H1 (cell line): ENCODE measurements at regions not wholly inside any gene's neighbourhood (a gene's known extent, or its start where the extent isn't known, plus 50 kb on each side); places are given as distances from the start of the nearest gene placed in this dataset.

ENCODE experiments used
- CTCF ChIA-PET: fragments of 300-600 bp; sonication (Branson Sonifier 250); formaldehyde crosslinking; loops from one replicate; lab custom pipeline; 2021; ENCODE audit not compliant: partially characterized antibody; lab: Charles Lee
- POLR2A ChIA-PET: fragments of 300-600 bp; sonication (Branson Sonifier 250); formaldehyde crosslinking; loops from one replicate; lab custom pipeline; 2021; ENCODE audit warnings: inconsistent platforms; ENCODE audit not compliant: partially characterized antibody; lab: Charles Lee
- DNase-seq, 2 experiments: peaks; one replicate each; pipeline versions ENCODE4 v3.0.0 to v3.0.0-alpha.2; 2010 to 2022; ENCODE audit warnings: low spot score in 2 of 2, low read depth in 1 of 2, mixed read lengths in 1 of 2
- FAIRE-seq: peaks from 2 replicates; lab custom pipeline; 2011; peaks lifted over from hg19 to GRCh38; lab: Jason Lieb, UNC
- H2AFZ ChIP-seq: 2 replicates; pipeline ENCODE4 v1.8.1; 2012; ENCODE audit warnings: low read length, inconsistent platforms
- H2AK5ac ChIP-seq: 2 replicates; pipeline ENCODE4 v1.6.1; 2013; ENCODE audit warnings: low read depth, low read length
- H2BK120ac ChIP-seq: replicated peaks from 2 replicates; pipeline ENCODE3; 2013; ENCODE audit warnings: low read depth, low read length, inconsistent platforms
- H2BK12ac ChIP-seq: 2 replicates; pipeline ENCODE4 v1.6.1; 2013; ENCODE audit warnings: low read depth, low read length
- H2BK15ac ChIP-seq: 2 replicates; pipeline ENCODE4 v1.6.1; 2013; ENCODE audit warnings: low read length
- H2BK20ac ChIP-seq: 2 replicates; pipeline ENCODE4 v1.6.1; 2013; ENCODE audit warnings: low read length
- H2BK5ac ChIP-seq: 2 replicates; pipeline ENCODE4 v1.6.1; 2013; ENCODE audit warnings: low read depth, low read length
- H3K14ac ChIP-seq: 2 replicates; pipeline ENCODE4 v1.6.1; 2013; ENCODE audit warnings: inconsistent platforms; ENCODE audit not compliant: insufficient read length
- H3K18ac ChIP-seq: 2 replicates; pipeline ENCODE4 v1.6.1; 2013; ENCODE audit warnings: low read length; ENCODE audit errors: extremely low read depth
- H3K23ac ChIP-seq: 2 replicates; pipeline ENCODE4 v1.6.1; 2013; ENCODE audit warnings: inconsistent platforms; ENCODE audit not compliant: insufficient read length
- H3K23me2 ChIP-seq: 2 replicates; pipeline ENCODE4 v1.6.1; 2013; ENCODE audit warnings: low read depth, low read length
- H3K27ac ChIP-seq: 2 replicates; pipeline ENCODE4 v1.6.1; 2011; ENCODE audit warnings: low read depth, low read length, inconsistent platforms
- H3K27me3 ChIP-seq, 4 experiments: replicated peaks in 1 of 4; 1 replicate in 1 of 4; 2 replicates in 3 of 4; pipeline versions ENCODE4 v1.6.1 to v1.8.1; 2011 to 2013; ENCODE audit warnings: low read length in 3 of 4, mild to moderate bottlenecking in 3 of 4, inconsistent platforms in 2 of 4, mixed read lengths in 2 of 4, moderate library complexity in 1 of 4; ENCODE audit not compliant: control insufficient read depth in 3 of 4, insufficient read depth in 3 of 4; ENCODE audit errors: extremely low read depth in 1 of 4
- H3K36me3 ChIP-seq, 4 experiments: 2 replicates each; pipeline versions ENCODE4 v1.6.1 to v1.8.1; 2011 to 2013; ENCODE audit warnings: mild to moderate bottlenecking in 4 of 4, low read length in 3 of 4, moderate library complexity in 2 of 4, control low read depth in 1 of 4, inconsistent platforms in 1 of 4; ENCODE audit not compliant: insufficient read depth in 4 of 4, control insufficient read depth in 2 of 4
- H3K4ac ChIP-seq: replicated peaks from 2 replicates; pipeline ENCODE3; 2013; ENCODE audit warnings: low read length, low read depth, mixed read lengths, inconsistent platforms; ENCODE audit not compliant: insufficient read length
- H3K4me1 ChIP-seq, 4 experiments: replicated peaks in 1 of 4; 1 replicate in 1 of 4; 2 replicates in 3 of 4; pipeline versions ENCODE4 v1.6.1 to v1.8.1; 2011 to 2013; ENCODE audit warnings: low read length in 3 of 4, inconsistent platforms in 2 of 4, mixed read lengths in 1 of 4; ENCODE audit not compliant: insufficient read depth in 4 of 4, control insufficient read depth in 3 of 4
- H3K4me2 ChIP-seq, 2 experiments: 2 replicates each; pipeline versions ENCODE4 v1.6.1 to v1.8.1; 2011 to 2013; ENCODE audit warnings: low read depth in 2 of 2, low read length in 2 of 2, control low read depth in 1 of 2, inconsistent platforms in 1 of 2, mild to moderate bottlenecking in 1 of 2; ENCODE audit not compliant: insufficient read depth in 1 of 2
- H3K4me3 ChIP-seq, 4 experiments: fragments of 200-600, 300-600 bp in 1 of 4; sonication (generic), shearing (Covaris generic), sonication (Bioruptor Twin) in 1 of 4; 2 replicates each; pipeline versions ENCODE4 v1.5.1 to v1.8.1; 2011 to 2016; ENCODE audit warnings: low read length in 4 of 4, low read depth in 3 of 4, control low read depth in 2 of 4, inconsistent platforms in 2 of 4, mild to moderate bottlenecking in 2 of 4, mixed read lengths in 1 of 4, moderate library complexity in 1 of 4; ENCODE audit not compliant: insufficient read depth in 2 of 4; ENCODE audit errors: extremely low read depth in 1 of 4
- H3K56ac ChIP-seq: replicated peaks from 2 replicates; pipeline ENCODE3; 2013; ENCODE audit warnings: low read depth, mild to moderate bottlenecking, mixed read lengths, low read length, inconsistent platforms; ENCODE audit not compliant: insufficient read length
- H3K79me1 ChIP-seq: 2 replicates; pipeline ENCODE4 v1.6.1; 2013; ENCODE audit warnings: low read depth, low read length, control low read depth
- H3K79me2 ChIP-seq, 2 experiments: 2 replicates each; pipeline versions ENCODE4 v1.6.1 to v1.8.1; 2012 to 2013; ENCODE audit warnings: low read length in 2 of 2, mild to moderate bottlenecking in 2 of 2, inconsistent platforms in 1 of 2; ENCODE audit not compliant: insufficient read depth in 2 of 2, control insufficient read depth in 1 of 2
- H3K9ac ChIP-seq, 4 experiments: replicated peaks in 1 of 4; 1 replicate in 1 of 4; 2 replicates in 3 of 4; pipeline versions ENCODE4 v1.6.1 to v1.8.1; 2011 to 2013; ENCODE audit warnings: low read depth in 3 of 4, low read length in 3 of 4, control low read depth in 2 of 4, mild to moderate bottlenecking in 2 of 4, moderate library complexity in 2 of 4, inconsistent platforms in 1 of 4; ENCODE audit errors: extremely low read depth in 1 of 4
- H3K9me3 ChIP-seq, 2 experiments: 2 replicates each; pipeline versions ENCODE4 v1.6.1 to v1.8.1; 2012 to 2013; ENCODE audit warnings: mild to moderate bottlenecking in 2 of 2, moderate library complexity in 2 of 2, control low read depth in 1 of 2, inconsistent platforms in 1 of 2, low read depth in 1 of 2, low read length in 1 of 2, mixed read lengths in 1 of 2; ENCODE audit not compliant: insufficient read depth in 2 of 2
- H4K20me1 ChIP-seq, 2 experiments: replicated peaks in 1 of 2; 2 replicates each; pipeline versions ENCODE3 to v1.8.1; 2011 to 2013; ENCODE audit warnings: inconsistent platforms in 2 of 2, low read length in 2 of 2, mild to moderate bottlenecking in 1 of 2; ENCODE audit not compliant: insufficient read depth in 2 of 2, control insufficient read depth in 1 of 2
- H4K5ac ChIP-seq: 2 replicates; pipeline ENCODE4 v1.6.1; 2013; ENCODE audit warnings: low read length, low read depth, mixed read lengths, inconsistent platforms; ENCODE audit not compliant: insufficient read length
- H4K8ac ChIP-seq: 2 replicates; pipeline ENCODE4 v1.8.0; 2013; ENCODE audit warnings: mild to moderate bottlenecking, moderate library complexity, low read length, inconsistent platforms; ENCODE audit not compliant: insufficient read depth; ENCODE audit errors: extremely low read depth
- H4K91ac ChIP-seq: replicated peaks from 2 replicates; pipeline ENCODE3; 2013; ENCODE audit warnings: low read length, mixed read lengths, inconsistent platforms; ENCODE audit not compliant: insufficient read length
- CTCF ChIP-seq, 3 experiments: IDR thresholded peaks; 1 replicate in 2 of 3; 2 replicates in 1 of 3; pipeline versions ENCODE4 v1.5.1 to v1.6.1; 2011; ENCODE audit warnings: low read length in 3 of 3, mild to moderate bottlenecking in 3 of 3, inconsistent platforms in 2 of 3, low read depth in 1 of 3, moderate library complexity in 1 of 3; ENCODE audit not compliant: insufficient read depth in 1 of 3; ENCODE audit errors: control extremely low read depth in 1 of 3
- RAD21 ChIP-seq, 2 experiments: IDR thresholded peaks in 1 of 2; conservative IDR thresholded peaks in 1 of 2; 2 replicates each; pipeline ENCODE4 v1.6.1; 2011; ENCODE audit warnings: low read depth in 2 of 2, low read length in 2 of 2, improper control_type of control experiment in 1 of 2, inconsistent platforms in 1 of 2, mild to moderate bottlenecking in 1 of 2, moderate library complexity in 1 of 2
- SRF ChIP-seq: IDR thresholded peaks from 2 replicates; pipeline ENCODE4 v1.6.1; 2011; ENCODE audit warnings: mild to moderate bottlenecking, low read depth, low read length, moderate library complexity
- WGBS, 2 experiments: shearing (Covaris generic) in 1 of 2; methylation state at CpG; one replicate each; pipeline versions ENCODE4 v1.1.6 to v1.1.7; 2013 to 2015; ENCODE audit warnings: low lambda C conversion rate in 2 of 2, mixed read lengths in 2 of 2, inconsistent platforms in 1 of 2, low coverage in 1 of 2, missing lambda C conversion rate in 1 of 2; ENCODE audit not compliant: insufficient replicate concordance in 2 of 2, insufficient coverage in 1 of 2, insufficient read length in 1 of 2; ENCODE audit errors: extremely low coverage in 1 of 2, missing lambda C conversion rate in 1 of 2; 5-methylcytosine and 5-hydroxymethylcytosine counted together

- no peak overlapping the region for H2BK20ac ChIP-seq
- H2BK5ac ChIP-seq = no peak overlapping the region
- ChIA-PET CTCF (interaction anchor here (0.7 to 7.3 kb wide), 54 partner anchors 9 to 295 kb away, joined by 3 to 96 read pairs (median 4); no protein-coding TSS in a partner anchor), POLR2A (interaction anchor here (1.3 kb wide), 1 partner anchor 9 kb away, joined by 3 read pairs; no protein-coding TSS in a partner anchor)
- H4K5ac ChIP-seq = no peak overlapping the region
- FAIRE-seq = no peak
- H3K56ac ChIP-seq = no peak overlapping the region
- no peak overlapping the region for H2BK120ac ChIP-seq
- no peak overlapping the region for H3K4me2 ChIP-seq
- H3K4me1 ChIP-seq = peaks cover 0 to 8% (median 2%) of the 10 kb centered on the region in 4 experiments; a peak in 3 of 7 replicates
- 70% methylated on average over 8 of the region's 8 CpGs; no CpG with 5 or more reads in 1 of the 2 experiments for WGBS, 2 experiments
- no peak overlapping the region for H4K8ac ChIP-seq
- no peak overlapping the region for H2AFZ ChIP-seq
- H3K9me3 ChIP-seq = no peaks in the 10 kb centered on the region
- no peaks in the 10 kb centered on the region for H3K36me3 ChIP-seq
- no peaks in the 10 kb centered on the region for H4K20me1 ChIP-seq
- H3K79me1 ChIP-seq = no peaks in the 10 kb centered on the region
- 0 out of 2 replicates have a peak overlapping the region, but pooled peaks have one; percentile 13 for H2BK15ac ChIP-seq
- peak; percentile 47 to 89 for DNase-seq
- no peaks in the 10 kb centered on the region for H3K79me2 ChIP-seq
- H2AK5ac ChIP-seq = no peak overlapping the region
- no peak overlapping the region for H3K4me3 ChIP-seq
- H3K27me3 ChIP-seq = peaks cover 0 to 4% (median 0%) of the 10 kb centered on the region in 4 experiments; a peak in 2 of 7 replicates
- H3K23ac ChIP-seq = no peak overlapping the region
- H3K9ac ChIP-seq = no peak overlapping the region
- H3K18ac ChIP-seq = no peak overlapping the region
- H2BK12ac ChIP-seq = no peak overlapping the region
- no peak overlapping the region for H3K4ac ChIP-seq
- H4K91ac ChIP-seq = no peak overlapping the region
- H3K14ac ChIP-seq = no peak overlapping the region
- no peaks in the 10 kb centered on the region for H3K23me2 ChIP-seq
- peak; percentile 61 to 69 (median 65) for TF ChIP-seq CTCF (IDR thresholded peaks at IDR 0.05; ENCODE audit: control extremely low read depth in 1 of 3, insufficient read depth in 1 of 3, low read depth in 1 of 3, low read length in 3 of 3)
- peak; percentile 62 to 76 for TF ChIP-seq RAD21 (IDR thresholded peaks at IDR 0.05 in 1 of 2, conservative IDR thresholded peaks at IDR 0.05 in 1 of 2; ENCODE audit: low read depth in 2 of 2, low read length in 2 of 2)
- no peak for TF ChIP-seq SRF
- TF ChIP-seq, all 59 proteins: peak for 2
- H3K27ac ChIP-seq = no peak overlapping the region
Measured at GRCh38 chr11:116513894-116514293, 258.9 kb downstream of the BUD13 start.
